Right hindlimb (tissue), 1 donor: ENCODE measurements at regions not wholly inside any gene's neighbourhood (a gene's known extent, or its start where the extent isn't known, plus 50 kb on each side); places are given as distances from the start of the nearest gene placed in this dataset.

Experiments used
- DNase-seq: peaks from one replicate; pipeline ENCODE4 v3.0.0-alpha.2; 2018

- DNase-seq: no peak
Measured at GRCh38 chr11:27604416-27604815, 95.8 kb downstream of the BDNF start.

GRCh38 chr11:27603376-27603990, 96.8 kb downstream of the BDNF start:
- no peak for DNase-seq

GRCh38 chr11:27600656-27601055, 94.1 kb upstream of the LIN7C start:
- DNase-seq: no peak

GRCh38 chr11:27599217-27599616, 92.6 kb upstream of the LIN7C start:
- DNase-seq: no peak

- no peak for DNase-seq
Measured at GRCh38 chr11:27596802-27597201, 90.2 kb upstream of the LIN7C start.

GRCh38 chr11:27596388-27596787, 89.8 kb upstream of the LIN7C start:
- DNase-seq: no peak

GRCh38 chr11:27592098-27592780, 85.7 kb upstream of the LIN7C start:
- no peak for DNase-seq

- DNase-seq: no peak
Measured at GRCh38 chr11:27582621-27583020, 76.1 kb upstream of the LIN7C start.

- DNase-seq: no peak
Measured at GRCh38 chr11:27574342-27574741, 67.8 kb upstream of the LIN7C start.

- no peak for DNase-seq
Measured at GRCh38 chr11:27573024-27573423, 66.5 kb upstream of the LIN7C start.

GRCh38 chr11:27571154-27571810, 64.7 kb upstream of the LIN7C start:
- peak; percentile 19 for DNase-seq

GRCh38 chr11:27570542-27570941, 64.0 kb upstream of the LIN7C start:
- no peak for DNase-seq

GRCh38 chr11:27563641-27564040, 57.1 kb upstream of the LIN7C start:
- DNase-seq: no peak

- DNase-seq: no peak
Measured at GRCh38 chr11:27563201-27563600, 56.6 kb upstream of the LIN7C start.

- no peak for DNase-seq
Measured at GRCh38 chr11:27558401-27558800, 51.8 kb upstream of the LIN7C start.

GRCh38 chr11:27557226-27557625, 50.7 kb upstream of the LIN7C start:
- no peak for DNase-seq
